ENCODE measurements at regions not wholly inside any gene's neighbourhood (a gene's known extent, or its start where the extent isn't known, plus 50 kb on each side); places are given as distances from the start of the nearest gene placed in this dataset.
A peak's percentile ranks its signal among the peaks of the same experiment; 100 is the strongest.

GRCh38 chr2:6359964-6360363, 505.7 kb downstream of the CMPK2 start:
- Histone ChIP-seq H4K20me1 (ENCODE audit: insufficient read depth, low read length) (no peaks in the 10 kb centered on the region), H3K4me1 (ENCODE audit: insufficient read depth, low read length) (no peaks in the 10 kb centered on the region), H3K9me3 (ENCODE audit: insufficient read depth, low read depth, low read length) (no peaks in the 10 kb centered on the region), H3K27me3 (ENCODE audit: insufficient read depth, low read length) (no peaks in the 10 kb centered on the region), H3K79me2 (ENCODE audit: insufficient read depth, low read length) (no peaks in the 10 kb centered on the region), H3K27ac (ENCODE audit: low read depth, low read length) (no peak overlapping the region), H3K36me3 (ENCODE audit: insufficient read depth, low read length) (no peaks in the 10 kb centered on the region), H3K4me2 (ENCODE audit: low read length) (no peak overlapping the region), H2AFZ (ENCODE audit: low read depth, low read length) (no peak overlapping the region), H3K4me3 (ENCODE audit: insufficient read depth, low read depth, low read length) (no peak overlapping the region), H3K9ac (ENCODE audit: low read length) (no peak overlapping the region)
- TF ChIP-seq CTCF (IDR thresholded peaks at IDR 0.05; ENCODE audit: insufficient read depth, low read depth, low read length) (no peak), EZH2 (IDR thresholded peaks at IDR 0.05; ENCODE audit: insufficient read depth, low read length) (no peak)
- DNase-seq (ENCODE audit: low read depth), result no peak
- Mint-ChIP-seq H3K27me3 (ENCODE audit: low read depth, unreplicated experiment) (peaks cover 2% of the 10 kb centered on the region), H3K4me3 (ENCODE audit: unreplicated experiment) (no peak overlapping the region), H3K36me3 (ENCODE audit: low read depth, unreplicated experiment) (no peaks in the 10 kb centered on the region), H3K9me3 (ENCODE audit: unreplicated experiment) (no peaks in the 10 kb centered on the region), H3K27ac (ENCODE audit: unreplicated experiment) (no peak overlapping the region), H3K4me1 (ENCODE audit: low read depth, unreplicated experiment) (no peaks in the 10 kb centered on the region)
- no peak for FAIRE-seq

- Histone ChIP-seq H3K4me3 (ENCODE audit: insufficient read depth, low read depth, low read length) (no peak overlapping the region), H3K27me3 (ENCODE audit: insufficient read depth, low read length) (no peaks in the 10 kb centered on the region), H3K36me3 (ENCODE audit: insufficient read depth, low read length) (no peaks in the 10 kb centered on the region), H3K9me3 (ENCODE audit: insufficient read depth, low read depth, low read length) (no peaks in the 10 kb centered on the region), H3K79me2 (ENCODE audit: insufficient read depth, low read length) (no peaks in the 10 kb centered on the region), H4K20me1 (ENCODE audit: insufficient read depth, low read length) (no peaks in the 10 kb centered on the region), H3K4me2 (ENCODE audit: low read length) (no peak overlapping the region), H3K27ac (ENCODE audit: low read depth, low read length) (no peak overlapping the region), H3K4me1 (ENCODE audit: insufficient read depth, low read length) (no peaks in the 10 kb centered on the region), H3K9ac (ENCODE audit: low read length) (no peak overlapping the region), H2AFZ (ENCODE audit: low read depth, low read length) (no peak overlapping the region)
- Mint-ChIP-seq H3K27me3 (ENCODE audit: low read depth, unreplicated experiment) (peaks cover 2% of the 10 kb centered on the region), H3K4me3 (ENCODE audit: unreplicated experiment) (no peak overlapping the region), H3K36me3 (ENCODE audit: low read depth, unreplicated experiment) (no peaks in the 10 kb centered on the region), H3K4me1 (ENCODE audit: low read depth, unreplicated experiment) (no peaks in the 10 kb centered on the region), H3K27ac (ENCODE audit: unreplicated experiment) (no peak overlapping the region), H3K9me3 (ENCODE audit: unreplicated experiment) (no peaks in the 10 kb centered on the region)
- FAIRE-seq (no peak), DNase-seq (ENCODE audit: low read depth) (no peak)
- TF ChIP-seq EZH2 (IDR thresholded peaks at IDR 0.05; ENCODE audit: insufficient read depth, low read length) (no peak), CTCF (IDR thresholded peaks at IDR 0.05; ENCODE audit: insufficient read depth, low read depth, low read length) (no peak)
Observed at GRCh38 chr2:6362671-6363450, 502.8 kb downstream of the CMPK2 start.

GRCh38 chr2:6368281-6368680, 497.4 kb downstream of the CMPK2 start:
- Histone ChIP-seq H4K20me1 (ENCODE audit: insufficient read depth, low read length) (no peaks in the 10 kb centered on the region), H3K4me2 (ENCODE audit: low read length) (no peak overlapping the region), H3K9ac (ENCODE audit: low read length) (no peak overlapping the region), H3K27ac (ENCODE audit: low read depth, low read length) (no peak overlapping the region), H3K4me3 (ENCODE audit: insufficient read depth, low read depth, low read length) (no peak overlapping the region), H2AFZ (ENCODE audit: low read depth, low read length) (peak overlapping the region; percentile 25), H3K9me3 (ENCODE audit: insufficient read depth, low read depth, low read length) (no peaks in the 10 kb centered on the region), H3K27me3 (ENCODE audit: insufficient read depth, low read length) (no peaks in the 10 kb centered on the region), H3K4me1 (ENCODE audit: insufficient read depth, low read length) (peaks cover 13% of the 10 kb centered on the region), H3K36me3 (ENCODE audit: insufficient read depth, low read length) (no peaks in the 10 kb centered on the region), H3K79me2 (ENCODE audit: insufficient read depth, low read length) (no peaks in the 10 kb centered on the region)
- Mint-ChIP-seq H3K4me1 (ENCODE audit: low read depth, unreplicated experiment) (peaks cover 14% of the 10 kb centered on the region), H3K36me3 (ENCODE audit: low read depth, unreplicated experiment) (no peaks in the 10 kb centered on the region), H3K4me3 (ENCODE audit: unreplicated experiment) (no peak overlapping the region), H3K27me3 (ENCODE audit: low read depth, unreplicated experiment) (no peaks in the 10 kb centered on the region), H3K9me3 (ENCODE audit: unreplicated experiment) (no peaks in the 10 kb centered on the region), H3K27ac (ENCODE audit: unreplicated experiment) (no peak overlapping the region)
- no peak for TF ChIP-seq EZH2 (IDR thresholded peaks at IDR 0.05; ENCODE audit: insufficient read depth, low read length)
- no peak for TF ChIP-seq CTCF (IDR thresholded peaks at IDR 0.05; ENCODE audit: insufficient read depth, low read depth, low read length)
- peak; percentile 90 for DNase-seq (ENCODE audit: low read depth)
- no peak for FAIRE-seq
